H9 (cell line): ENCODE measurements at regions not wholly inside any gene's neighbourhood (a gene's known extent, or its start where the extent isn't known, plus 50 kb on each side); places are given as distances from the start of the nearest gene placed in this dataset.

Experiments
- DNase-seq: peaks from one replicate; pipeline ENCODE4 v3.0.0-alpha.2; 2017
- H2AFZ ChIP-seq: one replicate; pipeline ENCODE4 v1.6.1; 2013; ENCODE audit warnings: mild to moderate bottlenecking, low read length, control low read depth, moderate library complexity
- H2AK5ac ChIP-seq: 2 replicates; pipeline ENCODE4 v1.6.1; 2013; ENCODE audit warnings: low read length, control low read depth, mixed read lengths; ENCODE audit not compliant: insufficient read length
- H2BK120ac ChIP-seq: one replicate; pipeline ENCODE4 v1.6.1; 2013; ENCODE audit warnings: low read depth, mild to moderate bottlenecking, low read length, control low read depth, inconsistent platforms; ENCODE audit not compliant: poor library complexity, severe bottlenecking
- H2BK12ac ChIP-seq: 2 replicates; pipeline ENCODE4 v1.6.1; 2013; ENCODE audit warnings: low read length, control low read depth, mixed read lengths, low read depth; ENCODE audit not compliant: insufficient read length
- H2BK15ac ChIP-seq: 2 replicates; pipeline ENCODE4 v1.6.1; 2013; ENCODE audit warnings: low read depth, low read length, control low read depth
- H2BK20ac ChIP-seq: one replicate; pipeline ENCODE4 v1.6.1; 2013; ENCODE audit warnings: low read depth, mild to moderate bottlenecking, low read length, control low read depth, inconsistent platforms; ENCODE audit not compliant: poor library complexity, severe bottlenecking
- H2BK5ac ChIP-seq: 2 replicates; pipeline ENCODE4 v1.6.1; 2013; ENCODE audit warnings: low read length, control low read depth, mixed read lengths; ENCODE audit not compliant: insufficient read length
- H3K14ac ChIP-seq: 2 replicates; pipeline ENCODE4 v1.6.1; 2013; ENCODE audit warnings: low read length, control low read depth; ENCODE audit not compliant: insufficient read depth
- H3K18ac ChIP-seq: 2 replicates; pipeline ENCODE4 v1.6.1; 2013; ENCODE audit warnings: low read depth, mild to moderate bottlenecking, mixed read lengths, low read length, control low read depth; ENCODE audit not compliant: insufficient read length
- H3K23ac ChIP-seq: 2 replicates; pipeline ENCODE4 v1.6.1; 2013; ENCODE audit warnings: low read length, control low read depth, mixed read lengths, low read depth; ENCODE audit not compliant: insufficient read length
- H3K23me2 ChIP-seq: 2 replicates; pipeline ENCODE4 v1.6.1; 2013; ENCODE audit warnings: low read depth, mild to moderate bottlenecking, mixed read lengths, low read length, control low read depth; ENCODE audit not compliant: insufficient read length, poor library complexity, severe bottlenecking
- H3K27ac ChIP-seq: 2 replicates; pipeline ENCODE4 v1.5.1; 2013; ENCODE audit warnings: low read length, control low read depth, mixed read lengths, low read depth; ENCODE audit not compliant: insufficient read length
- H3K27me3 ChIP-seq: 2 replicates; pipeline ENCODE4 v1.6.1; 2013; ENCODE audit warnings: low read length, control low read depth, inconsistent platforms; ENCODE audit not compliant: insufficient read depth
- H3K4ac ChIP-seq: 2 replicates; pipeline ENCODE4 v1.6.1; 2013; ENCODE audit warnings: low read depth, mild to moderate bottlenecking, control low read depth, inconsistent platforms, low read length, moderate library complexity
- H3K4me1 ChIP-seq: 2 replicates; pipeline ENCODE4 v1.6.1; 2013; ENCODE audit warnings: low read length, control low read depth, inconsistent platforms; ENCODE audit not compliant: insufficient read depth
- H3K4me2 ChIP-seq: 2 replicates; pipeline ENCODE4 v1.6.1; 2013; ENCODE audit warnings: low read length, control low read depth, mixed read lengths; ENCODE audit not compliant: insufficient read length, insufficient read depth
- H3K56ac ChIP-seq: 2 replicates; pipeline ENCODE4 v1.6.1; 2013; ENCODE audit warnings: low read depth, mild to moderate bottlenecking, mixed read lengths, low read length, control low read depth; ENCODE audit not compliant: insufficient read length
- H3K79me1 ChIP-seq: 2 replicates; pipeline ENCODE4 v1.6.1; 2013; ENCODE audit warnings: low read depth, mild to moderate bottlenecking, moderate library complexity, low read length, control low read depth, inconsistent platforms; ENCODE audit not compliant: insufficient read depth, poor library complexity, severe bottlenecking
- H3K79me2 ChIP-seq: 2 replicates; pipeline ENCODE4 v1.6.1; 2013; ENCODE audit warnings: low read length, control low read depth, inconsistent platforms; ENCODE audit not compliant: insufficient read depth
- H3K9ac ChIP-seq: 2 replicates; pipeline ENCODE4 v1.6.1; 2013; ENCODE audit warnings: low read length, control low read depth, mixed read lengths; ENCODE audit not compliant: insufficient read length; ENCODE audit errors: extremely low read depth
- H3K9me3 ChIP-seq: one replicate; pipeline ENCODE4 v1.6.1; 2013; ENCODE audit warnings: low read depth, low read length, inconsistent platforms; ENCODE audit not compliant: control insufficient read depth
- H3T11ph ChIP-seq: one replicate; pipeline ENCODE4 v1.6.1; 2013; ENCODE audit warnings: mild to moderate bottlenecking, low read length, control low read depth, inconsistent platforms
- H4K20me1 ChIP-seq: one replicate; pipeline ENCODE4 v1.6.1; 2013; ENCODE audit not compliant: control insufficient read depth, insufficient read length, insufficient read depth
- H4K5ac ChIP-seq: 2 replicates; pipeline ENCODE4 v1.6.1; 2013; ENCODE audit warnings: low read depth, mild to moderate bottlenecking, mixed read lengths, low read length, control low read depth; ENCODE audit not compliant: insufficient read length
- H4K8ac ChIP-seq: replicated peaks from 2 replicates; pipeline ENCODE4 v1.6.1; 2013; ENCODE audit warnings: low read length, control low read depth, mixed read lengths, low read depth; ENCODE audit not compliant: insufficient read length
- H4K91ac ChIP-seq: 2 replicates; pipeline ENCODE4 v1.6.1; 2013; ENCODE audit warnings: low read depth, mild to moderate bottlenecking, moderate library complexity, mixed read lengths, low read length, control low read depth; ENCODE audit not compliant: insufficient read length
- H3K27ac Mint-ChIP-seq, 3 experiments: 2 replicates in 2 of 3; 3 replicates in 1 of 3; pipeline ENCODE4 v1.8.0; 2020 to 2021; ENCODE audit warnings: mixed read lengths in 3 of 3, mild to moderate bottlenecking in 1 of 3, moderate library complexity in 1 of 3
- H3K27me3 Mint-ChIP-seq: 2 replicates; pipeline ENCODE4 v1.8.0; 2021; ENCODE audit warnings: low read depth, mild to moderate bottlenecking, moderate library complexity, mixed read lengths
- H3K36me3 Mint-ChIP-seq, 3 experiments: 2 replicates in 2 of 3; 3 replicates in 1 of 3; pipeline ENCODE4 v1.8.0; 2020 to 2021; ENCODE audit warnings: low read depth in 3 of 3, mixed read lengths in 3 of 3; ENCODE audit not compliant: insufficient read depth in 1 of 3
- H3K4me1 Mint-ChIP-seq, 2 experiments: 2 replicates each; pipeline ENCODE4 v1.8.0; 2020; ENCODE audit warnings: mixed read lengths in 2 of 2
- H3K4me3 Mint-ChIP-seq, 2 experiments: 2 replicates in 1 of 2; 3 replicates in 1 of 2; pipeline ENCODE4 v1.8.0; 2020 to 2021; ENCODE audit warnings: mild to moderate bottlenecking in 2 of 2, mixed read lengths in 2 of 2, moderate library complexity in 1 of 2
- H3K9me3 Mint-ChIP-seq, 2 experiments: 2 replicates in 1 of 2; 3 replicates in 1 of 2; pipeline ENCODE4 v1.8.0; 2020; ENCODE audit warnings: mild to moderate bottlenecking in 2 of 2, mixed read lengths in 2 of 2, moderate library complexity in 1 of 2
- WGBS: extraction: QIAGEN DNeasy Blood & Tissue Kit; methylation state at CpG from one replicate; pipeline ENCODE4 v1.1.7; 2013; ENCODE audit warnings: missing lambda C conversion rate, low lambda C conversion rate, mixed read lengths; ENCODE audit not compliant: insufficient read length; ENCODE audit errors: extremely low coverage; 5-methylcytosine and 5-hydroxymethylcytosine counted together
- TF ChIP-seq, protein P1 (sequence below): fragments of 200-600 bp; sonication (generic); conservative IDR thresholded peaks from 3 replicates; pipeline ENCODE4 v1.8.0; 2021; ENCODE audit warnings: antibody characterized with exemption, mild to moderate bottlenecking

DNA sequence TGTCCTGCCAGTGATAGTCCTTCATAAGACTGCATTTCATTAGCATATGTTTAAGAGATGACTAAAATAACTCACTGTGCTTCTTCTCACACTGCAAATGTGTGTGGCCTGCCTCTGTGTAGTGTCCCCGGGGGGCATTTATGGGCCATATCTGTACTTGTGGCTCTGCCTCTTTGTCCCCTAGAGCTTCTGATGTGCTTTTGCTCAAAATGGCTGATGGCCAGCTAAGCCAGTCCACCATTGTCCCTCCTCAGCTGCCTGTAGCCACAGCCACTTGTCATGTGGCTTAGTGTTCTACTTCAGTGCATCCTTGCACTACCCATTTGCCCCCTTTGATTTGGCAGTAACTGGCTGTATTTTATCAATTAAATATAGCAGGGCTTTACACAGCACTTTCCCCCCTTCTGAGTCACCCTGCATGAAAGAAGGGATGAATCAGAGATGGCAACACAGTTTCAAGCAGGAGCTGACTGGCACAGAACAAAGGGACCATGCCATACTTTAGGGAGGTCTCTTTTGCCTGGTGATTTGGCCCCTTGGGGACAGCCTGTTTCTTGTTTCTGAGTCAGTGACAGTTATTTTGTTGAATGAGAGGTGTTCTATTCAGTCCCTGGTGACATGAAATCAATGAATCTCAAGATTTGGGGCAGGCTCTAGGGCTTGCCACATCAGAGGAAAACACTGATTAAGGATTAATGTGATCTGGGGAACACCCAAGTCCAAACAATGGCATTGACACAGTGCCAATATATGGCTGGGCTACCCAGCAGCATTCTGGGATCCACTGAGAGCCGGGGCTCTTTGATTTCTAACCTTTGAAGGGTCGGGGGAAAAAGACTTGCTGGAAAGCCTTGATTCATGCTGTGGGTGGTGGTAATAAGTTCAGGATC lies 245.5 kb downstream of the SMARCA2 start:
- no peak for DNase-seq
- Histone ChIP-seq H2BK15ac (no peak overlapping the region), H3K4ac (no peak overlapping the region), H3T11ph (no peak overlapping the region), H3K9me3 (no peaks in the 10 kb centered on the region), H4K8ac (no peak overlapping the region), H3K23ac (no peak overlapping the region), H3K4me2 (no peak overlapping the region), H2AK5ac (no peak overlapping the region), H3K56ac (no peak overlapping the region), H2AFZ (no peak overlapping the region), H3K27ac (no peak overlapping the region), H3K9ac (no peak overlapping the region), H4K91ac (no peak overlapping the region), H4K5ac (no peak overlapping the region), H2BK20ac (no peak overlapping the region), H2BK120ac (no peak overlapping the region), H3K79me2 (no peaks in the 10 kb centered on the region), H3K23me2 (no peaks in the 10 kb centered on the region), H3K79me1 (no peaks in the 10 kb centered on the region), H2BK12ac (no peak overlapping the region), H3K14ac (no peak overlapping the region), H3K27me3 (no peaks in the 10 kb centered on the region), H3K18ac (no peak overlapping the region), H2BK5ac (no peak overlapping the region), H4K20me1 (no peaks in the 10 kb centered on the region), H3K4me1 (no peaks in the 10 kb centered on the region)
- WGBS = no CpG with 5 or more reads among the region's 3 CpGs
- H3K9me3 Mint-ChIP-seq = peaks cover 11 to 15% of the 10 kb centered on the region in 2 experiments; a peak in 4 of 5 replicates
- H3K36me3 Mint-ChIP-seq = peaks cover 5 to 16% (median 8%) of the 10 kb centered on the region in 3 experiments
- H3K27me3 Mint-ChIP-seq = no peaks in the 10 kb centered on the region
- H3K27ac Mint-ChIP-seq = no peak overlapping the region
- H3K4me3 Mint-ChIP-seq = no peak overlapping the region
- TF ChIP-seq, protein P1, sequence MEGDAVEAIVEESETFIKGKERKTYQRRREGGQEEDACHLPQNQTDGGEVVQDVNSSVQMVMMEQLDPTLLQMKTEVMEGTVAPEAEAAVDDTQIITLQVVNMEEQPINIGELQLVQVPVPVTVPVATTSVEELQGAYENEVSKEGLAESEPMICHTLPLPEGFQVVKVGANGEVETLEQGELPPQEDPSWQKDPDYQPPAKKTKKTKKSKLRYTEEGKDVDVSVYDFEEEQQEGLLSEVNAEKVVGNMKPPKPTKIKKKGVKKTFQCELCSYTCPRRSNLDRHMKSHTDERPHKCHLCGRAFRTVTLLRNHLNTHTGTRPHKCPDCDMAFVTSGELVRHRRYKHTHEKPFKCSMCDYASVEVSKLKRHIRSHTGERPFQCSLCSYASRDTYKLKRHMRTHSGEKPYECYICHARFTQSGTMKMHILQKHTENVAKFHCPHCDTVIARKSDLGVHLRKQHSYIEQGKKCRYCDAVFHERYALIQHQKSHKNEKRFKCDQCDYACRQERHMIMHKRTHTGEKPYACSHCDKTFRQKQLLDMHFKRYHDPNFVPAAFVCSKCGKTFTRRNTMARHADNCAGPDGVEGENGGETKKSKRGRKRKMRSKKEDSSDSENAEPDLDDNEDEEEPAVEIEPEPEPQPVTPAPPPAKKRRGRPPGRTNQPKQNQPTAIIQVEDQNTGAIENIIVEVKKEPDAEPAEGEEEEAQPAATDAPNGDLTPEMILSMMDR = no peak
- H3K4me1 Mint-ChIP-seq = peaks cover 2 to 17% of the 10 kb centered on the region in 2 experiments; a peak in 3 of 4 replicates
